ENCODE measurements at regions not wholly inside any gene's neighbourhood (a gene's known extent, or its start where the extent isn't known, plus 50 kb on each side); places are given as distances from the start of the nearest gene placed in this dataset.

GRCh38 chr5:33238826-33239695 is 201.7 kb upstream of the TARS1 start:
- TF ChIP-seq, protein P1, sequence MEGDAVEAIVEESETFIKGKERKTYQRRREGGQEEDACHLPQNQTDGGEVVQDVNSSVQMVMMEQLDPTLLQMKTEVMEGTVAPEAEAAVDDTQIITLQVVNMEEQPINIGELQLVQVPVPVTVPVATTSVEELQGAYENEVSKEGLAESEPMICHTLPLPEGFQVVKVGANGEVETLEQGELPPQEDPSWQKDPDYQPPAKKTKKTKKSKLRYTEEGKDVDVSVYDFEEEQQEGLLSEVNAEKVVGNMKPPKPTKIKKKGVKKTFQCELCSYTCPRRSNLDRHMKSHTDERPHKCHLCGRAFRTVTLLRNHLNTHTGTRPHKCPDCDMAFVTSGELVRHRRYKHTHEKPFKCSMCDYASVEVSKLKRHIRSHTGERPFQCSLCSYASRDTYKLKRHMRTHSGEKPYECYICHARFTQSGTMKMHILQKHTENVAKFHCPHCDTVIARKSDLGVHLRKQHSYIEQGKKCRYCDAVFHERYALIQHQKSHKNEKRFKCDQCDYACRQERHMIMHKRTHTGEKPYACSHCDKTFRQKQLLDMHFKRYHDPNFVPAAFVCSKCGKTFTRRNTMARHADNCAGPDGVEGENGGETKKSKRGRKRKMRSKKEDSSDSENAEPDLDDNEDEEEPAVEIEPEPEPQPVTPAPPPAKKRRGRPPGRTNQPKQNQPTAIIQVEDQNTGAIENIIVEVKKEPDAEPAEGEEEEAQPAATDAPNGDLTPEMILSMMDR (IDR thresholded peaks at IDR 0.05; ENCODE audit: low read depth, low read length, missing control alignments), result no peak
- in situ Hi-C loops (cut with HindIII; ENCODE audit: low pct_ligation_motif_present, low sequenced_read_pairs), result no loop called here
- Histone ChIP-seq H3K27me3 (replicated peaks) (no peaks in the 10 kb centered on the region), H3K4me3 (ENCODE audit: low read depth, low read length) (no peak overlapping the region), H3K36me3 (replicated peaks) (no peaks in the 10 kb centered on the region), H3K27ac (no peak overlapping the region)
- DNase-seq, result no peak

DNA sequence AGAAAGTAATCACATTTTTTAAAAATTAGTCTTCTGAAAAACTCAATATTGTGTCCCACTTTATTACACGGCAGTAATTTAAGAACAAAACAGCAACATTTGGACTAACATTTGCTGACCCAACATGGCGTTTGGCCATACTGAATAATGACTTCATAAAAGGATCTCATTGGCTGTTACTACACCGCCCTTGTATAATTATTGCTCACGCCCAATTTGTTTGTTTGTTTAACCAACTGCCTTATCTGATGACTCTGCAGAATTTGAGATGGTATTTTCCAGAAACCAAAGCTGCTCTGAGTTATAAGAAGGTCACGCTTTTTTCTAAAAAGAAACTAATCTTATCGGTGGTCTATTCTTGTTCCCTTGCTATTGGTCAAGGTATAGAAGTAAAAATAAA is 200.2 kb upstream of the TARS1 start:
- Histone ChIP-seq H3K36me3 (replicated peaks) (no peaks in the 10 kb centered on the region), H3K27ac (no peak overlapping the region), H3K27me3 (replicated peaks) (no peaks in the 10 kb centered on the region), H3K4me3 (ENCODE audit: low read depth, low read length) (no peak overlapping the region)
- in situ Hi-C loops (cut with HindIII; ENCODE audit: low pct_ligation_motif_present, low sequenced_read_pairs), result no loop called here
- DNase-seq, result no peak
- TF ChIP-seq, protein P1 (IDR thresholded peaks at IDR 0.05; ENCODE audit: low read depth, low read length, missing control alignments), result no peak

- TF ChIP-seq, protein P1 (IDR thresholded peaks at IDR 0.05; ENCODE audit: low read depth, low read length, missing control alignments), result no peak
- no peaks in the 10 kb centered on the region for H3K36me3 ChIP-seq (replicated peaks)
- H3K4me3 ChIP-seq (ENCODE audit: low read depth, low read length), result no peak overlapping the region
- DNase-seq, result no peak
- in situ Hi-C loops (cut with HindIII; ENCODE audit: low pct_ligation_motif_present, low sequenced_read_pairs), result no loop called here
- H3K27ac ChIP-seq, result no peak overlapping the region
- H3K27me3 ChIP-seq (replicated peaks), result no peaks in the 10 kb centered on the region
Measured at GRCh38 chr5:33241802-33242201, 199.0 kb upstream of the TARS1 start.

- no peaks in the 10 kb centered on the region for H3K27me3 ChIP-seq (replicated peaks)
- no peak for DNase-seq
- TF ChIP-seq, protein P1 (IDR thresholded peaks at IDR 0.05; ENCODE audit: low read depth, low read length, missing control alignments), result no peak
- H3K4me3 ChIP-seq (ENCODE audit: low read depth, low read length), result no peak overlapping the region
- H3K36me3 ChIP-seq (replicated peaks), result no peaks in the 10 kb centered on the region
- in situ Hi-C loops (cut with HindIII; ENCODE audit: low pct_ligation_motif_present, low sequenced_read_pairs), result no loop called here
- no peak overlapping the region for H3K27ac ChIP-seq
Measured at GRCh38 chr5:33242277-33242676, 198.5 kb upstream of the TARS1 start.

DNA sequence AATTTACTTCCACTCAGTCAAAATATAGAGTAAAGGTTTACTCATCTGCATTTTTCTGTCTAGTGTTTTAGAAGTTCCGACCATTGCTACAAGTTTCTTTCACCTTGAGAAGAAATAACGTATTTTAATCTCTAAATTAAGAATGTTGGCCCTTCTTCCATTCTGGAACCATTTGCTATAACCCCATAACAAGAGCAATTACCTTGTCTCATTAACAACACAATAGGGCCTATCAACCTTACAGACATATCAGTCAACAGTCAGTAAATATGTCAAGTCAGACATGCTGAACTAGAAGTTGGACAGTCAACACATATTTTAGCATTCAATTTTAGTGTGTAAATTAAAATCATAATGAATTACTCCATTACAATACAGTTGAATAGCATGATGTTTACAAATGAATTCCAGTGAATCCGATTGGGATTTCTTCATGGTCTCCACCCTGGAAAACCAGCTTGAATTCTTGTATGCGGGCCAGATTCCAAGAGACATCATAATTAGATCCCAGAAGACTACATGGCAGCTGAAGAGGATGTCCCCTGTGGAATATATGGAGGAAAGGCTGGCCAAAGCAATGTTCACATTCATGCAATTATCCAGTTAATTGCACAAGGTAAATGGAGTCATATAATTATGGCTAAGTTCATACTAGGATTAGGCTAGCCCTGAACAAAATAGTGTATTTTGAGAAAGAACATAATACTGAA is 196.2 kb upstream of the TARS1 start:
- H3K36me3 ChIP-seq (replicated peaks), result no peaks in the 10 kb centered on the region
- no peaks in the 10 kb centered on the region for H3K27me3 ChIP-seq (replicated peaks)
- H3K27ac ChIP-seq, result no peak overlapping the region
- TF ChIP-seq, protein P1 (IDR thresholded peaks at IDR 0.05; ENCODE audit: low read depth, low read length, missing control alignments), result no peak
- no peak overlapping the region for H3K4me3 ChIP-seq (ENCODE audit: low read depth, low read length)
- in situ Hi-C loops (cut with HindIII; ENCODE audit: low pct_ligation_motif_present, low sequenced_read_pairs), result no loop called here
- no peak for DNase-seq

All from brain microvascular endothelial cell (primary cell).